NT2/D1 (cell line): ENCODE measurements at regions not wholly inside any gene's neighbourhood (a gene's known extent, or its start where the extent isn't known, plus 50 kb on each side); places are given as distances from the start of the nearest gene placed in this dataset.

Experiments
- SUZ12 ChIP-seq: IDR thresholded peaks from 2 replicates; pipeline ENCODE4 v1.6.1; 2011; ENCODE audit not compliant: insufficient read length, insufficient read depth; ENCODE audit errors: extremely low read depth
- YY1 ChIP-seq: IDR thresholded peaks from 2 replicates; pipeline ENCODE4 v1.6.1; 2011; ENCODE audit not compliant: insufficient read length, insufficient read depth
- ZNF274 ChIP-seq: IDR thresholded peaks from 2 replicates; pipeline ENCODE4 v1.6.1; 2011; ENCODE audit warnings: mild to moderate bottlenecking, low read depth, low read length

DNA sequence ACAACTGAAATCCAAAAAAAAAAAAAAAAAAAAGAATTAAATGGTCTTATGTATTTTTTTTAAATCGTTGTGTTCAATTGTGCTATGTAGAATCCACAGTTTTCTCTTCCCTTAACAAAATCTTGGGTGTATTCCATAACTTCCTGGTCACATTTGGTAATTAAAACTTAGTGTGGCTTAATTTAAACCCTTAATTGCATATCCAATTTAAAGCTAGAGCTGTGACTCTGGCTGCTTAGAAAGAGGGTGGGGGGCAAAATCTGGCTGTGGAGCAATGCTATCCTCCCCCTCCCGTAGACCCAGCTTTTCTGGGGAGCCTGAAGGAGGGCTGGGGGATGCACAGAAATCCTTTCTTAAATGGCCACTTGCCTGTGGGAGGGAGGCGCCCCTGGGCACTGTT, 695.1 kb downstream of the INHBA start:
- TF ChIP-seq YY1 (no peak), SUZ12 (no peak), ZNF274 (no peak)
